Thymus (tissue), 11 donors: ENCODE measurements at regions not wholly inside any gene's neighbourhood (a gene's known extent, or its start where the extent isn't known, plus 50 kb on each side); places are given as distances from the start of the nearest gene placed in this dataset.

Experiments used
- DNase-seq, 9 donors: peaks; one replicate each; pipeline ENCODE4 v3.0.0-alpha.2; 2013; ENCODE audit warnings: low spot score in 9 of 9, low read depth in 6 of 9, missing footprints in 1 of 9
- H3K27ac ChIP-seq, 2 donors: one replicate each; pipeline ENCODE4 v1.5.1; 2013; ENCODE audit warnings: control low read depth in 1 of 2, low read depth in 1 of 2, low read length in 1 of 2, mild to moderate bottlenecking in 1 of 2, moderate library complexity in 1 of 2
- H3K27me3 ChIP-seq, 2 donors: one replicate each; pipeline ENCODE4 v1.5.1; 2013; ENCODE audit warnings: low read length in 1 of 2; ENCODE audit not compliant: control insufficient read depth in 2 of 2, insufficient read depth in 1 of 2
- H3K36me3 ChIP-seq, 2 donors: one replicate each; pipeline ENCODE4 v1.5.1; 2013; ENCODE audit warnings: low read length in 1 of 2, mild to moderate bottlenecking in 1 of 2, moderate library complexity in 1 of 2; ENCODE audit not compliant: control insufficient read depth in 2 of 2, insufficient read depth in 2 of 2
- H3K4me1 ChIP-seq, 2 donors: one replicate each; pipeline ENCODE4 v1.5.1; 2013; ENCODE audit warnings: low read length in 2 of 2; ENCODE audit not compliant: control insufficient read depth in 2 of 2, insufficient read depth in 2 of 2
- H3K4me3 ChIP-seq, 2 donors: one replicate each; pipeline ENCODE4 v1.5.1; 2013; ENCODE audit warnings: low read length in 2 of 2, control low read depth in 1 of 2, mild to moderate bottlenecking in 1 of 2
- H3K9me3 ChIP-seq, 2 donors: one replicate each; pipeline ENCODE4 v1.5.1; 2013; ENCODE audit warnings: low read length in 1 of 2, mild to moderate bottlenecking in 1 of 2; ENCODE audit not compliant: control insufficient read depth in 2 of 2, insufficient read depth in 1 of 2
- WGBS: extraction: QIAGEN DNeasy Blood & Tissue Kit; methylation state at CpG from one replicate; pipeline ENCODE4 v1.1.7; 2013; 5-methylcytosine and 5-hydroxymethylcytosine counted together
- donor health status: healthy.

DNA sequence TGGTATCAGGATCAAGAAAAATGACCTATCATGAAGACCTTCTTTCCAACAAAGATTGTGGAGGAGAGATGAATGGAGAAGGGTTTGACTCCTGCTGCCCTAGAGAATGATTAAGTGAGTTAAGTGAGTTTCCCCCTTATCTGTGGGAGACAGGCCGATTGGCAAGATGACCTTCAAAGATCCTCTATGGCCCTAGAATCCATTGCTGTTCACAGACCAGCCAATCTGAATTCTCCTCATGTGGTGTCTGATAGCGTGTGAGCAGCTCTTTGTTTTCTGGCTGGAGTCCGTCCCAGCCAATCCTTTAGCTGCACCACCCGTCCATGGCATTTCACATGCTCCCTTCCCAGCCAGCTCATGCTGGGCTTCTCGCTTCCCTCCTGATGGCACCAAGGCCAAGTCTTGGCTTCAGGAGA, 79.4 kb downstream of the MARCHF4 start:
- Histone ChIP-seq H3K27me3 (no peaks in the 10 kb centered on the region), H3K4me3 (no peak overlapping the region), H3K36me3 (no peaks in the 10 kb centered on the region), H3K27ac (no peak overlapping the region), H3K4me1 (peaks cover 0 to 11% of the 10 kb centered on the region in 2 donors), H3K9me3 (no peaks in the 10 kb centered on the region)
- DNase-seq = no peak
- WGBS = 98% methylated on average over 5 of the region's 5 CpGs

- no peak for DNase-seq
Measured at GRCh38 chr2:216292475-216292874, 79.8 kb downstream of the MARCHF4 start.

DNA sequence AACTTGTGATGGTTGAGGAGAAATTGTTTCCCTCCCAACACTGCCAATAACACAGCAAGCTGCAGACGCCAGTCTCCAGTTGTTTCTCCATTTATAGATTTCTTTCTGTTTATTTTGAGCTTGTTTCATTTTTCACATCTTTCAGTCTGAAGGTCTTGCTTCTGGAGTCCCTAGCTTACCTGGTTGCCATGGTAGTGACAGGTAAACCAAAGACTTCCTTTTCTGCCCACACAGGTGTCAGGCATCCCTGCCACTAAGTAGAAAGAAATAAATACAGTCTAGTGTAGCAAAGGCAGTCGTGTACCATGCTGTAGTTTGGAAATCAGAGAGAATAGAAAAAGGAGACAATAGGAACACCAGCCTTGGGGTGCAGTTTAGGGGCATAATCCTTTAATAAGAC, 82.8 kb downstream of the MARCHF4 start:
- H3K4me3 ChIP-seq = no peak overlapping the region

More at GRCh38 chr2:216292475-216292874, 79.8 kb downstream of the MARCHF4 start:
- Histone ChIP-seq H3K4me3 (no peak overlapping the region), H3K36me3 (no peaks in the 10 kb centered on the region), H3K4me1 (peaks cover 0 to 11% of the 10 kb centered on the region in 2 donors), H3K27ac (no peak overlapping the region), H3K27me3 (no peaks in the 10 kb centered on the region), H3K9me3 (no peaks in the 10 kb centered on the region)
- whole genome bisulfite sequencing = over 99% methylated on average over 5 of the region's 5 CpGs

DNA sequence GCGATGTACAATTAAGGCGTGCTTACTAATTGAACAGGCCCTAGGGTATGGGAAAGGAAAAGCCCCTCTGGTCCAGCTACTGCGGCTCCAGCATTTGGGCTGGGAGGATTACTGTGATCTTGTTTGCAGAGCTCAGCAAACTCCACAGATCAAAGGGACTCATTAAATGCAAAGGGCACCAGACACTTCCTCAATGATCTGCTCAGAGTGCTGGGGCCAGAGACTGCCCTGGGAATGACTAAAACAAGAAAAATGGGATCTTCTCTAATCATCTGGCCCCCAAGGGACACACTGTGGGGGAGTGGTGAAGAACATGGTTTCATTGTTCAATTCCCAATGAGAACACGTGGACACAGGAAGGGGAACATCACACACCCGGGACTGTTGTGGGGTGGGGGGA, 85.0 kb downstream of the MARCHF4 start:
- Histone ChIP-seq H3K9me3 (no peaks in the 10 kb centered on the region), H3K4me3 (no peak overlapping the region), H3K36me3 (no peaks in the 10 kb centered on the region), H3K27ac (no peak overlapping the region), H3K4me1 (no peaks in the 10 kb centered on the region), H3K27me3 (no peaks in the 10 kb centered on the region)
- no peak for DNase-seq
- 78% methylated on average over 5 of the region's 5 CpGs for WGBS

More for the DNA sequence above, 82.8 kb downstream of the MARCHF4 start:
- 44% methylated on average over 2 of the region's 2 CpGs for WGBS
- no peak for DNase-seq
- no peaks in the 10 kb centered on the region for H3K9me3 ChIP-seq
- H3K4me1 ChIP-seq = no peaks in the 10 kb centered on the region
- no peak overlapping the region for H3K27ac ChIP-seq
- H3K27me3 ChIP-seq = no peaks in the 10 kb centered on the region
- H3K36me3 ChIP-seq = no peaks in the 10 kb centered on the region

DNA sequence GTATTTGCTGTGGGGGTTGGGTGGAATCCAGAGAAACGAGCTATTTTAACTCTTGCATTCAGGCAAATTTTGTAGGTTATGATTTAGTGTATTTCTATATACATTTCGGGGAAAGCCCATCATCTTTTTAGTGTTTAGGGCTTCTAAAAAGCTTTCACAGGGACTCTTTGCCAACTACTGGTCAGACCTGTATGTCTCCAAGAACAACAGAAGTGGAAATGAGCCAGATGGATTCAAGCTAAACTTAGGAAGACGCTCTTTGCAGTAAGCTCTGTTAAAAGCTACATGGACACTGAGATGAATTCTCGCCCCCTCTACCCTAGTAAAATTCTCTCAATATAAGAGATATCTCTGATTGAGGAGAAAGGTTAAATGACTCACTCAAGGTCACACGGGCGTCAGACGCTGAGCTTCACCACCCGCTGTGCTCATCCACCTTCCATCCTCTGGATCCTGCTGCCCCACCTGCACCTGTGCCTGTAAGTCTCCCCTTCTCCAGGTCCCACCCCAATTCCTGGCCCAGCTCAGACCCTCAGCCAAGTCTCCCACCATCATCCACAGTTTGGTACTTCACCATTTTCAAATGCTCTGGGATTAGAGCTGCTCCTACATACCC, 85.6 kb downstream of the MARCHF4 start:
- H3K27me3 ChIP-seq = no peaks in the 10 kb centered on the region
- no peaks in the 10 kb centered on the region for H3K9me3 ChIP-seq
- no peaks in the 10 kb centered on the region for H3K36me3 ChIP-seq
- WGBS = 85% methylated on average over 8 of the region's 8 CpGs
- no peak overlapping the region for H3K4me3 ChIP-seq
- no peak for DNase-seq
- no peak overlapping the region for H3K27ac ChIP-seq
- no peaks in the 10 kb centered on the region for H3K4me1 ChIP-seq

- H3K27me3 ChIP-seq = no peaks in the 10 kb centered on the region
- DNase-seq = no peak
- H3K9me3 ChIP-seq = no peaks in the 10 kb centered on the region
- no peak overlapping the region for H3K27ac ChIP-seq
- H3K4me3 ChIP-seq = no peak overlapping the region
- 75% methylated on average over 7 of the region's 7 CpGs for WGBS
- no peaks in the 10 kb centered on the region for H3K36me3 ChIP-seq
- no peaks in the 10 kb centered on the region for H3K4me1 ChIP-seq
Measured at GRCh38 chr2:216285701-216286100, 86.6 kb downstream of the MARCHF4 start.

- no peaks in the 10 kb centered on the region for H3K36me3 ChIP-seq
- no peak overlapping the region for H3K4me3 ChIP-seq
- no peak for DNase-seq
- H3K27me3 ChIP-seq = no peaks in the 10 kb centered on the region
- H3K9me3 ChIP-seq = no peaks in the 10 kb centered on the region
- H3K27ac ChIP-seq = no peak overlapping the region
- WGBS = 93% methylated on average over 3 of the region's 3 CpGs
- no peaks in the 10 kb centered on the region for H3K4me1 ChIP-seq
Measured at GRCh38 chr2:216284708-216285107, 87.6 kb downstream of the MARCHF4 start.

DNA sequence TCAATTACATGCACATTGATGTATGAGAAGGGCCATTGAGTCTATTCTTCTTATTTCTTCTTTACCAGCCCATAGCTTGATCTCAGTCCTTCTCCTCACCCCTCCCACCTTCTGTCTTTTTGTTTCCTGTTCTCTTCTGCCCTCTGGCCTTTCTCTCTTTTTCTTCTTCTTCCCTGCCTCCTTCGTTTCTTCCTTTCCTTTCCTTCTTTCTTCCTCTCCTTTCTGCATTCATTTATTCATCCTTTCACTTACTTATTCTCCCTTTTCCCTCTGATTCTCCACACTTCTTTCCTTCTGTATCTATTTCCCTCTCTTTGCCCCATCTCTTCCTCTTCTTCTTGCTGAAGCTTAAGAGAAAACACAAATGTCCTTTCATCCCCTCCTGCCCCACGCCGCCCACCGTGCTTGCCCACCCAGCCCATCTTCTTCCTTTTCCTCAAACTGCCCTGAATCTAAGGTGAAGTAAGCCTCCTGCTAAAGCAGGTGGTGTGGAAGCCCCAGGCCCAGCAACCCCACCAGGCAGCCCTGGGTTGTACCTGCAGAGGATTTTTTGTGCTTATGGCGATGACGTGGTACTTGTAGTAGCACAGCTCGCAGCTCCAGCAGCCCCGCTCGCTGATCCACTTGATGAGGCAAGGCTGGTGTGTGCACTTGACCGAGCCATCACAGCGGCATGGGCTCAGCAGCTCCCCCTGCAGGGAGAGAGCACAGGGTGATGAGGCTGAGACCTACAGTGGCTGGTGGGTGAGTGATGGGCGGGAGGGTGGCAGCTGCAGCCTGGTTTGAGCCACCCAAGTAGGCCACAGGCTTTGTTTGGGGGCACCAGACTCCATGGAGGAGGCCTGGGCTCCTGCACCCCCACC, 89.0 kb downstream of the MARCHF4 start:
- DNase-seq = peak in 1 of 9 donors; percentile 17
- WGBS = 94% methylated on average over 12 of the region's 12 CpGs

GRCh38 chr2:216281876-216282275, 90.4 kb downstream of the MARCHF4 start:
- H3K27me3 ChIP-seq = no peaks in the 10 kb centered on the region
- no peaks in the 10 kb centered on the region for H3K4me1 ChIP-seq
- DNase-seq = no peak
- H3K27ac ChIP-seq = no peak overlapping the region
- no peak overlapping the region for H3K4me3 ChIP-seq
- 65% methylated on average over 2 of the region's 2 CpGs for WGBS
- no peaks in the 10 kb centered on the region for H3K36me3 ChIP-seq
- no peaks in the 10 kb centered on the region for H3K9me3 ChIP-seq

More for the DNA sequence above, 89.0 kb downstream of the MARCHF4 start:
- no peaks in the 10 kb centered on the region for H3K36me3 ChIP-seq
- no peak overlapping the region for H3K27ac ChIP-seq
- H3K4me1 ChIP-seq = no peaks in the 10 kb centered on the region
- no peaks in the 10 kb centered on the region for H3K9me3 ChIP-seq
- no peak overlapping the region for H3K4me3 ChIP-seq
- H3K27me3 ChIP-seq = no peaks in the 10 kb centered on the region
